ENCODE measurements at regions not wholly inside any gene's neighbourhood (a gene's known extent, or its start where the extent isn't known, plus 50 kb on each side); places are given as distances from the start of the nearest gene placed in this dataset.
A peak's percentile ranks its signal among the peaks of the same experiment; 100 is the strongest.

GRCh38 chr10:28806488-28806941 lies 129.2 kb downstream of the BAMBI start (continued):
- TF ChIP-seq ZNF589 (CRISPR knock-in tag; IDR thresholded peaks at IDR 0.05; ENCODE audit: low read depth) (no peak), ZBTB34 (CRISPR knock-in tag; IDR thresholded peaks at IDR 0.05) (no peak), ZNF280A (IDR thresholded peaks at IDR 0.05; ENCODE audit: low read depth, partially characterized antibody) (no peak), ILF3 (IDR thresholded peaks at IDR 0.05; ENCODE audit: borderline replicate concordance) (no peak), SNIP1 (IDR thresholded peaks at IDR 0.05; ENCODE audit: low read depth) (no peak), ATF1 (CRISPR knock-in tag; IDR thresholded peaks at IDR 0.05) (no peak), ATF1 (tag; IDR thresholded peaks at IDR 0.05) (0 out of 2 replicates have a peak, but pooled peaks have one; percentile 3), GATAD2A (IDR thresholded peaks at IDR 0.05) (no peak), ZNF395 (CRISPR knock-in tag; IDR thresholded peaks at IDR 0.05) (no peak), MCM5 (IDR thresholded peaks at IDR 0.05; ENCODE audit: low read depth) (no peak), ZNF175 (CRISPR knock-in tag; IDR thresholded peaks at IDR 0.05; ENCODE audit: low read depth) (peak; percentile 66; the same call in 1 of the 2 replicates), SAFB2 (IDR thresholded peaks at IDR 0.05; ENCODE audit: borderline replicate concordance, low read depth, low read length, severe bottlenecking) (no peak), SFPQ (IDR thresholded peaks at IDR 0.05; ENCODE audit: low read depth, low read length) (no peak), SRF (CRISPR knock-in tag; IDR thresholded peaks at IDR 0.05) (no peak), CTCF (IDR thresholded peaks at IDR 0.05 in 2 of 3, conservative IDR thresholded peaks at IDR 0.05 in 1 of 3; ENCODE audit: insufficient read depth in 2 of 3, low read depth in 1 of 3, low read length in 3 of 3) (no peak), ZFP30 (CRISPR knock-in tag; IDR thresholded peaks at IDR 0.05; ENCODE audit: borderline replicate concordance) (no peak), NKRF (IDR thresholded peaks at IDR 0.05; ENCODE audit: borderline replicate concordance) (no peak), EGR1 (conservative IDR thresholded peaks at IDR 0.05) (no peak)
